Activated naive CD4-positive, alpha-beta T cell treated with anti-CD3 and anti-CD28 coated beads for 36 hours (primary cell): ENCODE measurements at regions not wholly inside any gene's neighbourhood (a gene's known extent, or its start where the extent isn't known, plus 50 kb on each side); places are given as distances from the start of the nearest gene placed in this dataset.

Source experiments
- CTCF ChIA-PET: fragments of 350-600 bp; sonication (Branson Sonifier 250); formaldehyde crosslinking; loops from one replicate; lab custom pipeline; 2021; ENCODE audit warnings: antibody characterized with exemption; lab: Charles Lee
- DNase-seq: peaks from one replicate; pipeline ENCODE4 v3.0.0-alpha.2; 2020
- H3K27ac Mint-ChIP-seq: one replicate; pipeline ENCODE4 v1.8.0; 2021; ENCODE audit warnings: mild to moderate bottlenecking, mixed read lengths
- H3K27me3 Mint-ChIP-seq: one replicate; pipeline ENCODE4 v1.8.0; 2021; ENCODE audit warnings: low read depth, mixed read lengths
- H3K36me3 Mint-ChIP-seq: one replicate; pipeline ENCODE4 v1.8.0; 2021; ENCODE audit warnings: low read depth, mixed read lengths
- H3K4me1 Mint-ChIP-seq: one replicate; pipeline ENCODE4 v1.8.0; 2021; ENCODE audit warnings: low read depth, mixed read lengths
- H3K4me3 Mint-ChIP-seq: one replicate; pipeline ENCODE4 v1.8.0; 2021; ENCODE audit warnings: mild to moderate bottlenecking, moderate library complexity, mixed read lengths
- H3K9me3 Mint-ChIP-seq: one replicate; pipeline ENCODE4 v1.8.0; 2021; ENCODE audit warnings: mixed read lengths
- intact Hi-C: fragments of 100-400 bp; cut with micrococcal nuclease; formaldehyde crosslinking; loops from one replicate; pipeline ENCODE4 v1.15.1; 2023

DNA sequence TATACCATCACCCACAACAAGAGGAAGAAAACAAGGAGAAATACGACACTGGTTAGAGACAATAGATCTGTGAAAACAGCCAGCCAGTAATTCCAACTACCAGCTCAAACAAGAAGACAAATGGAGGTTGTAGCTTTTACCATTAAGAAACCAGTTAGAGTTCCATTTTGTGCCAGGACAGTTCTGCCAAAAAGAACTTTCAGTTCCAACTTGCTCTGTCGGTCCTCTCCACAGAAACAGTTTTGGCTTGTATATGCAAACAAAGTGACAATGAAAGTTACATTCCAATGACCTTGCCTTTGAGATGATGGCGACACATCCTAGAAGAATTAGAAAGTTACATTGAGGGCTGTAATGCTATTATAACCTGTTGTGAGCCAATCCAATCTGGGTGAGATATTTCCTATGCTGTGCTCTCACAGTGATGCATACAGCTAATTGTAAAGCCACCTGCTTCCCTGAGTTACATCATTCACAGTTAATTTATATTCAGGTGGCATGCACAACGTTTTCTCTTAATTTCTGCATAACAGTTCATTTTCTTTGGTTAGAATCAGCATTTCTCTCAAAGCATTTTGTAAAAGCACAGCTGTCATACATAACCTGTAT, 1378.4 kb upstream of the PIK3C3 start:
- CTCF ChIA-PET, result no interaction called here
- H3K9me3 Mint-ChIP-seq, result peaks cover 2% of the 10 kb centered on the region
- H3K27ac Mint-ChIP-seq, result no peak overlapping the region
- no peak for DNase-seq
- H3K4me3 Mint-ChIP-seq, result no peak overlapping the region
- no peaks in the 10 kb centered on the region for H3K27me3 Mint-ChIP-seq
- intact Hi-C loops, result no loop called here
- H3K36me3 Mint-ChIP-seq, result no peaks in the 10 kb centered on the region
- no peaks in the 10 kb centered on the region for H3K4me1 Mint-ChIP-seq

GRCh38 chr18:40570615-40571014, 1384.4 kb upstream of the PIK3C3 start:
- H3K9me3 Mint-ChIP-seq, result no peaks in the 10 kb centered on the region
- intact Hi-C loops, result no loop called here
- H3K4me3 Mint-ChIP-seq, result no peak overlapping the region
- H3K27ac Mint-ChIP-seq, result no peak overlapping the region
- no peaks in the 10 kb centered on the region for H3K36me3 Mint-ChIP-seq
- no peaks in the 10 kb centered on the region for H3K27me3 Mint-ChIP-seq
- CTCF ChIA-PET, result no interaction called here
- H3K4me1 Mint-ChIP-seq, result no peaks in the 10 kb centered on the region
- DNase-seq, result no peak

DNA sequence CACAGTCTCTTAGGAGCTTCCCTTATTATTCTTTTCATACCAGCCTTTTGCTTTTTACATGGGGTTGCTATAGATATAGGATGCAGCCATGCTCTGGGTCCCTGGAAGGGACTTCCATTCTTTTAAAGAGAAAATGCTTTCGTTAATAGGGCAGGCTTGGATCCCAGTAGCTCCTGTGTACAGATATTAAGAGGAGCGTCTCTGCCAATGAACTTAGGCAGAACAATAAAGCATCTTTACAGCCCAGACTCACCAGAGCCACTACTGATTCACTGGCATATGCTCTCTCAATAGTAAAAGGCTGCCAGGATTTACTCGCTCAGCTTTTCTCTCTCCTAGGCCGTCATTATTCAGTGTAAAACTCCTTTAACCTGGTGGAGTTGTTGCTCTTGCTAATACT, 1385.4 kb upstream of the PIK3C3 start:
- no peaks in the 10 kb centered on the region for H3K36me3 Mint-ChIP-seq
- CTCF ChIA-PET, result no interaction called here
- H3K27ac Mint-ChIP-seq, result no peak overlapping the region
- intact Hi-C loops, result no loop called here
- no peaks in the 10 kb centered on the region for H3K4me1 Mint-ChIP-seq
- no peaks in the 10 kb centered on the region for H3K9me3 Mint-ChIP-seq
- no peak overlapping the region for H3K4me3 Mint-ChIP-seq
- no peak for DNase-seq
- H3K27me3 Mint-ChIP-seq, result no peaks in the 10 kb centered on the region

GRCh38 chr18:40566510-40566844, 1388.6 kb upstream of the PIK3C3 start:
- Mint-ChIP-seq H3K4me1 (no peaks in the 10 kb centered on the region), H3K27ac (no peak overlapping the region), H3K9me3 (no peaks in the 10 kb centered on the region), H3K36me3 (no peaks in the 10 kb centered on the region), H3K4me3 (no peak overlapping the region), H3K27me3 (no peaks in the 10 kb centered on the region)
- CTCF ChIA-PET, result no interaction called here
- DNase-seq, result no peak
- intact Hi-C loops, result no loop called here

DNA sequence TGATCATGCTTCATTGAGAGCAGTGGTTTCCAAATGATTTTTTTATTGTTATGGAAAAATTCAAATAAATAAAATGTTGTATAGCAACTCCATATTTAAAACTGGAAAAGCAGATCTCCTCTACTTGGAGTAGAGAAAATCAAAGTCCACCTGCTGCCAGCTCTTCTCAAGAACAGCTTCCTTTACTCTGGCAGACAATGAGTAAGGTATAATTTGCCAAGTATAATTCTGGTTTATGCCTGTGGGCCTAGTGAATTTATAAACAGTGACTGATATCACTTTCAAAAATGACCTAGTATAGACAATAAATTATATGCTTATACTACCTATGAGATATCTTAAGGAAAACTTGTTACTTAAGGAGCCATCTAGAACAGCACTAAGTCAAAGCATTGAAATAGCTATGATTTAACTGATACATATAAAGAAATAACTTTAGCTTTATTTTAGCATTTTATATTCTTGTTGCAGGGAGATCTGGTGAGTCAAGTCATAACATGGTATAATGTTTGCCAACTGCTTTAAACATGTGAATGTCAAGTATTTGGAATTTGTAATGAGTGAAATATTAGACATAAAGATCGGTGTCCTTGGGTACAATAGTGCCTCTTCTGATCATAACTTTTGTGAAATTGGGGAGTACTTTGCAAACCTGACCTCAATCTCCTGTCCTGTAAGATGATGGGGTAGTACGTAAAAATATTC, 1389.1 kb upstream of the PIK3C3 start:
- H3K4me1 Mint-ChIP-seq, result no peaks in the 10 kb centered on the region
- no peak for DNase-seq
- intact Hi-C loops, result no loop called here
- H3K27me3 Mint-ChIP-seq, result no peaks in the 10 kb centered on the region
- H3K27ac Mint-ChIP-seq, result no peak overlapping the region
- no peaks in the 10 kb centered on the region for H3K36me3 Mint-ChIP-seq
- no peak overlapping the region for H3K4me3 Mint-ChIP-seq
- H3K9me3 Mint-ChIP-seq, result no peaks in the 10 kb centered on the region
- CTCF ChIA-PET, result no interaction called here

DNA sequence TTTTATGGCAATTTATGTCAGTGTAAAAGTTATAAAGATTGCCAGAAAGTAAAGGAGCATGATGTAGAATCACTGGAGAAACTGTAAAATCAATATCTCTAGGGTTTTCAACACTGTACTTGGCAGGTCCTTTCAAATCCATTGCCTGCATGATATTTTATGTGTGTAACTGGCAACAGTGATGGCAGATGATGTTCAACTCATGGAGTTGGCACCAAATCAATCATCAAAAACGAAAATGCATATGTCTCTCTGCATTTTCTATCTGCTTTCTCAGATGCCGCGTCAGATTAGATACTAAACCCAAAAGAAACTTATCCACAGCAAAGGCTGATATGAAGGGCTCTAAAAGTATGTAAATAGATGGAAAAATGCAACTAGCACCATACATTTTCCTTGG, 1395.5 kb upstream of the PIK3C3 start:
- no peak overlapping the region for H3K4me3 Mint-ChIP-seq
- H3K36me3 Mint-ChIP-seq, result no peaks in the 10 kb centered on the region
- DNase-seq, result no peak
- no peaks in the 10 kb centered on the region for H3K27me3 Mint-ChIP-seq
- H3K9me3 Mint-ChIP-seq, result no peaks in the 10 kb centered on the region
- CTCF ChIA-PET, result no interaction called here
- intact Hi-C loops, result no loop called here
- no peak overlapping the region for H3K27ac Mint-ChIP-seq
- no peaks in the 10 kb centered on the region for H3K4me1 Mint-ChIP-seq

DNA sequence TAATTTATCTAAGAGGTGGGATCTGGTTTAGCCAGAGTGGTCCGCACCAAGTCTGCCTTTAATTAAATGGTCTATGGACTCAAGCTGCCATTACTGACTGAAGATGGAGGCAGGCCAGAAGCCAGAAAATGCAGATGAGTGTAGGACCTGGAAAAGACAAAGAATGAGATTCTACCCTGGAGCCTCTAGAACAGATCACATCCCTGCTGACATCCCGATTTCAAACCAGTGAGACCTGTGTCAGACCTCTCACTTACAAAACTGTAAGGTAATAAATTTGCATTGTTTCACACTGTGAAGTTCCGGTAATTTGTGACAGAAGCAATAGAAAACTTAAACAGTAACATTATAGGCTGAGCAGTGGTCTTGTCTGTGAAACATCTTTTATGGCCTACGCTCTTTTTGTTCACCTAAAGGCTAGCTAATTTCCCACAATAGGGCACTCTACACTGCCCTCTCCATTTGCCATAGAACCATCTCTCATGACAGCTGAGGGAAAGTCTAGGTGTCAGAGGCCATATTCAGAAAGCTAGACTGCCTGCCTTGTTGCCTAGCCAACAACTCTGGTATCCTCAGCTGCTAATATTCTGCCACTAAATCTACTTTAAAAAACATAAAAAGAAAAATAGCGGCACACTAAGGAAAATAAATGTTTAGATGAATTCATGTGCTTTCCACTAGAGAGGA, 1396.2 kb upstream of the PIK3C3 start:
- Mint-ChIP-seq H3K27me3 (no peaks in the 10 kb centered on the region), H3K27ac (no peak overlapping the region), H3K4me1 (no peaks in the 10 kb centered on the region), H3K4me3 (no peak overlapping the region), H3K9me3 (peaks cover 3% of the 10 kb centered on the region), H3K36me3 (no peaks in the 10 kb centered on the region)
- no peak for DNase-seq
- CTCF ChIA-PET, result no interaction called here
- intact Hi-C loops, result no loop called here

DNA sequence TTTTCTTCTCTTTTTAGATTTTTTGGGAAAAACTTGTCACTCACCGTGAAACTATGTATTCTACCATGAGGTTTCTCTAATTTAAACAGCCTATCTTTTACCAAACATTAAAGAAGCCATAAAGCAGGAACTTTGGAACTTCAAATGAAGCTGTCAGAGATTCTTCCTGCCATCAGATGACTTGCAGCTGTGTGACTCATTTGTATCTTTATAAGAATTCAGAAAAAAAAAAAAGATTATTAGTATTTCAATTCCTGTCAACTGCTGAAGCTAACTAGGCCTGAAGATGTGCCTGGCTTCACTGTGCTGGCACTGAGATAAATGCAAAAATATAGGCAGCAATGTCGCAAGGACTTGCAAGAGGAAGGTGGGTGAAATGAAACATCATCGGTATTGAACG, 1399.1 kb upstream of the PIK3C3 start:
- Mint-ChIP-seq H3K9me3 (peaks cover 3% of the 10 kb centered on the region), H3K4me3 (no peak overlapping the region)
- CTCF ChIA-PET, result interaction anchor here (0.7 kb wide), 1 partner anchor 1934 kb away, joined by 6 read pairs; no protein-coding TSS in a partner anchor

DNA sequence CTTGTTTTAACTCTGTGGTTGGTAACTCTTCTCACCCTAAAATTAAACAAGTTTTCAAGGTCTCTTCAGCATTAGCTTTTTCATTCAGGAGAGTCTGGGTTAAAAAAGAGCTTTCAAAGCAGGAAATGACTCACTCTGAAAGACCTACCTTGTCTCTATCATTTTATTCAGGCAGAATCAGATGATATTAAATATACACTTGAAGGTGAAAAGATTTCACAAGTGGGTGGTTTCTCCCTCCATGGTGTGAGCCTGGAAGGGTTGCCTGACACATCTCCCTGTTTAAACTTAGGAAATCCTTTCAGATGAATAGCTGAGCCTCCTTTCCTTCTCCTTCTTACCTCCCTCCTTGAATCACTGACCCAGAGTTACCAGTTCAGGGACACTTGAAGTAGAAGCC, 1402.0 kb upstream of the PIK3C3 start:
- no peaks in the 10 kb centered on the region for H3K27me3 Mint-ChIP-seq
- no peak overlapping the region for H3K4me3 Mint-ChIP-seq
- CTCF ChIA-PET, result no interaction called here
- no peak for DNase-seq
- no peaks in the 10 kb centered on the region for H3K36me3 Mint-ChIP-seq
- H3K9me3 Mint-ChIP-seq, result peaks cover 5% of the 10 kb centered on the region
- H3K4me1 Mint-ChIP-seq, result no peaks in the 10 kb centered on the region
- intact Hi-C loops, result no loop called here
- H3K27ac Mint-ChIP-seq, result no peak overlapping the region

More for the DNA sequence above, 1399.1 kb upstream of the PIK3C3 start:
- Mint-ChIP-seq H3K27ac (no peak overlapping the region), H3K27me3 (no peaks in the 10 kb centered on the region), H3K4me1 (no peaks in the 10 kb centered on the region), H3K36me3 (no peaks in the 10 kb centered on the region)
- DNase-seq, result no peak
- intact Hi-C loops, result no loop called here

DNA sequence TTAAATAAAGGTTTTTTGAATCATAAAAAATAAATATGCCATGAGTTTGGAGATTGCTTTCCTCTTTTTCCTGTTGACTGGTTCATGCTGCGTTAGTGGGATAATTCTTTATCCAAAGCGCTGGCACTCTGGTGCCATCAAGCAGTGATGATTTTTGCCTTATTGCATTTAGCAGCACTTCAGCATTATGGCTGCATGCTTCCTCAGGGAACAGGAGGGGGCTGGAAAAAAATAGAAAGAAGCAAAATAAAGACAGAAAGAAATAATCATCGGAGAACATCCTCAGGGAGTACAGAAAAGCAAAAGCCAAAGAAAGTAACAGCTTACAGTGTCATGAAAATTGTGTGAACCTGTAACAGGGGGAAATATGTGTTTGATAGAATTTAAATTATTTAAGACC, 1408.2 kb upstream of the PIK3C3 start:
- H3K36me3 Mint-ChIP-seq, result no peaks in the 10 kb centered on the region
- peaks cover 7% of the 10 kb centered on the region for H3K9me3 Mint-ChIP-seq
- no peak overlapping the region for H3K27ac Mint-ChIP-seq
- no peak for DNase-seq
- intact Hi-C loops, result no loop called here
- no peaks in the 10 kb centered on the region for H3K27me3 Mint-ChIP-seq
- H3K4me3 Mint-ChIP-seq, result no peak overlapping the region
- CTCF ChIA-PET, result no interaction called here
- H3K4me1 Mint-ChIP-seq, result no peaks in the 10 kb centered on the region

DNA sequence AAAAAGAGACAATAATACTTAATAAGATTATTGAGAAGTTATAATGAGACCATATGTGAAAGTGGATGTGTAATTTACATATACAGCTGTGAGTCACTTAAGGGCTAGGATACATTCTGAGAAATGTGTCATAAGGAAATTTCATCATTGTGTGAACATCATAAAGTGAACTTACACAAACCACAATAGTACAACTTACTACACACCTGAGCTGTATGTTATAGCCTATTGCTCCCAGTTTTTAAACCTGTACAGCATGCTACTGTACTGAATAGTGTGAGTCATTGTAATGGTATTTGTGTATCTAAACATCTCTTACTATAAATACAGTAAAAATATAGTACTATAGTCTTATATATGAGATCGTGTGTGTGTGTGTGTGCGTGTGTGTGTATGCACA, 1420.3 kb upstream of the PIK3C3 start:
- H3K36me3 Mint-ChIP-seq, result no peaks in the 10 kb centered on the region
- no peak for DNase-seq

DNA sequence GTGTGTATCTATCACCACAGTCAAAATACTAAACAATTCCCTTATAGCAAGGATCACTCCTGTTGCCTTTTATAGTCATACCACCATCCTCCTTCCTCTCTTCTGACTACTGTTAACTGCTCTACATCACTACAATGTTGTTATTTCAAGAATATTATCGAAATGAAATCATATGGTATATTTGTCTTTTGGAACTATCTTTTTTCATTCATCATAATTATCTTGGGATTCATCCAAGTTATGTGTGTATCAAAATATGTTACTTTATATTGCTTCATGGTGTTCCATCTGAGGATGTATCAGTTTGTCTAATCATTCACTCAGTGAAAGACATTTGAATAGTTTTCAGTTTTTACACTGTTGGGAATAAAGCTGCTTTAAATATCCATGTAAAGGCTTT, 1423.0 kb upstream of the PIK3C3 start:
- Mint-ChIP-seq H3K27me3 (no peaks in the 10 kb centered on the region), H3K27ac (no peak overlapping the region)

More for the DNA sequence above, 1420.3 kb upstream of the PIK3C3 start:
- H3K4me1 Mint-ChIP-seq, result no peaks in the 10 kb centered on the region
- no peaks in the 10 kb centered on the region for H3K27me3 Mint-ChIP-seq
- intact Hi-C loops, result no loop called here
- peaks cover 12% of the 10 kb centered on the region for H3K9me3 Mint-ChIP-seq
- H3K4me3 Mint-ChIP-seq, result no peak overlapping the region
- CTCF ChIA-PET, result no interaction called here
- H3K27ac Mint-ChIP-seq, result no peak overlapping the region

GRCh38 chr18:40531051-40531450, 1424.0 kb upstream of the PIK3C3 start:
- Mint-ChIP-seq H3K9me3 (peaks cover 9% of the 10 kb centered on the region), H3K4me3 (no peak overlapping the region), H3K27me3 (no peaks in the 10 kb centered on the region), H3K4me1 (no peaks in the 10 kb centered on the region), H3K27ac (no peak overlapping the region), H3K36me3 (no peaks in the 10 kb centered on the region)
- intact Hi-C loops, result no loop called here
- CTCF ChIA-PET, result no interaction called here
- no peak for DNase-seq

More for the DNA sequence above, 1423.0 kb upstream of the PIK3C3 start:
- DNase-seq, result no peak
- CTCF ChIA-PET, result interaction anchor here (0.6 kb wide), 1 partner anchor 129 kb away, joined by 3 read pairs; no protein-coding TSS in a partner anchor
- Mint-ChIP-seq H3K4me1 (no peaks in the 10 kb centered on the region), H3K9me3 (peaks cover 9% of the 10 kb centered on the region), H3K36me3 (no peaks in the 10 kb centered on the region), H3K4me3 (no peak overlapping the region)
- intact Hi-C loops, result no loop called here
